SK-N-SH (cell line): ENCODE measurements at regions not wholly inside any gene's neighbourhood (a gene's known extent, or its start where the extent isn't known, plus 50 kb on each side); places are given as distances from the start of the nearest gene placed in this dataset.

Source experiments
- CTCF ChIP-seq: fragments of 200-600 bp; sonication (generic); IDR thresholded peaks from 2 replicates; pipeline ENCODE4 v1.6.1; 2017; ENCODE audit warnings: antibody characterized with exemption, mild to moderate bottlenecking, moderate library complexity
- EP300 ChIP-seq, 2 experiments: IDR thresholded peaks; 2 replicates each; pipeline versions ENCODE4 v1.4.0 to v1.6.1; 2012; ENCODE audit warnings: borderline replicate concordance in 1 of 2, low read depth in 1 of 2, low read length in 1 of 2
- EZH2phosphoT487 ChIP-seq: fragments of 200-600 bp; sonication (generic); IDR thresholded peaks from 2 replicates; pipeline ENCODE4 v1.6.1; 2017; ENCODE audit warnings: low read depth, mixed run types, mild to moderate bottlenecking, antibody characterized with exemption, moderate library complexity, borderline replicate concordance
- FOSL2 ChIP-seq: IDR thresholded peaks from 2 replicates; pipeline ENCODE4 v1.4.0; 2012; ENCODE audit warnings: low read depth, mild to moderate bottlenecking, moderate library complexity, borderline replicate concordance
- FOXJ3 ChIP-seq: sonication (generic); formaldehyde crosslinking; IDR thresholded peaks from 2 replicates; pipeline ENCODE4 v1.5.1; 2020; ENCODE audit warnings: mild to moderate bottlenecking, missing genetic modification reagents
- MAX ChIP-seq: IDR thresholded peaks from 2 replicates; pipeline ENCODE4 v1.4.0; 2012; ENCODE audit warnings: low read depth
- NFIC ChIP-seq: IDR thresholded peaks from 2 replicates; pipeline ENCODE4 v1.4.0; 2012; ENCODE audit warnings: borderline replicate concordance
- PBX3 ChIP-seq: IDR thresholded peaks from 2 replicates; pipeline ENCODE4; 2012
- POLR2AphosphoS5 ChIP-seq: IDR thresholded peaks from 2 replicates; pipeline ENCODE4 v1.6.1; 2012; ENCODE audit warnings: low read depth, low read length
- RFX5 ChIP-seq: IDR thresholded peaks from 2 replicates; pipeline ENCODE4 v1.6.1; 2012; ENCODE audit warnings: mild to moderate bottlenecking, improper control_type of control experiment, low read length
- SMC3 ChIP-seq: IDR thresholded peaks from 2 replicates; pipeline ENCODE4 v1.6.1; 2012; ENCODE audit warnings: low read depth, low read length, improper control_type of control experiment

- TF ChIP-seq CTCF (no peak), EZH2phosphoT487 (no peak), SMC3 (no peak), PBX3 (no peak), NFIC (no peak), EP300 (IDR thresholded peaks at IDR 0.05; ENCODE audit: borderline replicate concordance in 1 of 2, low read depth in 1 of 2, low read length in 1 of 2) (no peak), RFX5 (no peak), FOXJ3 (CRISPR knock-in tag) (no peak), MAX (no peak), FOSL2 (no peak), POLR2AphosphoS5 (no peak)
Observed at GRCh38 chr6:153801917-153802316, 237.1 kb upstream of the OPRM1 start.
